Gastrocnemius medialis (tissue), 4 donors: ENCODE measurements at regions not wholly inside any gene's neighbourhood (a gene's known extent, or its start where the extent isn't known, plus 50 kb on each side); places are given as distances from the start of the nearest gene placed in this dataset.

Experiments
- ATAC-seq, 2 donors: fragments of 150-250 bp; one replicate each; pipeline ENCODE4 v1.9.1; 2016
- DNase-seq, 2 donors: peaks; one replicate each; pipeline ENCODE4 v3.0.0-alpha.2; 2019
- H3K27ac ChIP-seq, 4 donors: fragments of 200-600 bp; sonication (generic); 1 replicate in 1 of 4; 2 replicates in 3 of 4; pipeline ENCODE4 v1.5.1; 2016 to 2018; ENCODE audit warnings: mild to moderate bottlenecking in 2 of 4, moderate library complexity in 1 of 4
- H3K27me3 ChIP-seq, 3 donors: fragments of 200-600 bp; sonication (generic) in 2 of 3; 1 replicate in 1 of 3; 2 replicates in 2 of 3; pipeline versions ENCODE4 v1.5.1 to v1.6.0; 2016 to 2019; ENCODE audit warnings: mild to moderate bottlenecking in 1 of 3, moderate library complexity in 1 of 3
- H3K36me3 ChIP-seq, 2 donors: fragments of 200-600 bp; sonication (generic) in 1 of 2; one replicate each; pipeline ENCODE4 v1.5.1; 2017 to 2018
- H3K4me1 ChIP-seq, 2 donors: fragments of 200-600 bp; sonication (generic) in 1 of 2; one replicate each; pipeline ENCODE4 v1.5.1; 2016 to 2017; ENCODE audit warnings: mild to moderate bottlenecking in 2 of 2
- H3K4me3 ChIP-seq, 4 donors: fragments of 200-600 bp; sonication (generic) in 3 of 4; 1 replicate in 1 of 4; 2 replicates in 3 of 4; pipeline ENCODE4 v1.5.1; 2016 to 2019; ENCODE audit warnings: mild to moderate bottlenecking in 2 of 4
- H3K9me3 ChIP-seq, 3 donors: fragments of 200-600 bp; sonication (generic) in 2 of 3; 1 replicate in 1 of 3; 2 replicates in 2 of 3; pipeline ENCODE4 v1.5.1; 2016 to 2019
- POLR2A ChIP-seq, 2 donors: fragments of 450-650 bp; IDR thresholded peaks; one replicate each; pipeline ENCODE4 v1.6.1; 2017; ENCODE audit warnings: antibody characterized with exemption in 2 of 2, mild to moderate bottlenecking in 2 of 2, moderate library complexity in 2 of 2
- in situ Hi-C, 4 donors: fragments of 200-750 bp; cut with MboI; loops; one replicate each; pipeline versions ENCODE4 v1.15.0 to v1.8.0; 2017; ENCODE audit warnings: low sequenced_read_pairs in 4 of 4
- intact Hi-C: fragments of 100-400 bp; cut with DNase I; formaldehyde crosslinking; loops from one replicate; pipeline ENCODE4 v1.15.1; 2023; ENCODE audit warnings: low total_unique reads
- TF ChIP-seq, protein P1 (sequence below), 5 experiments: fragments of 450-650 bp in 3 of 5; fragments of 200-600 bp in 2 of 5; sonication (generic) in 2 of 5; IDR thresholded peaks in 4 of 5; conservative IDR thresholded peaks in 1 of 5; 1 replicate in 4 of 5; 2 replicates in 1 of 5; pipeline ENCODE4 v1.5.1; 2016 to 2019; ENCODE audit warnings: antibody characterized with exemption in 5 of 5, mild to moderate bottlenecking in 3 of 5, moderate library complexity in 3 of 5

DNA sequence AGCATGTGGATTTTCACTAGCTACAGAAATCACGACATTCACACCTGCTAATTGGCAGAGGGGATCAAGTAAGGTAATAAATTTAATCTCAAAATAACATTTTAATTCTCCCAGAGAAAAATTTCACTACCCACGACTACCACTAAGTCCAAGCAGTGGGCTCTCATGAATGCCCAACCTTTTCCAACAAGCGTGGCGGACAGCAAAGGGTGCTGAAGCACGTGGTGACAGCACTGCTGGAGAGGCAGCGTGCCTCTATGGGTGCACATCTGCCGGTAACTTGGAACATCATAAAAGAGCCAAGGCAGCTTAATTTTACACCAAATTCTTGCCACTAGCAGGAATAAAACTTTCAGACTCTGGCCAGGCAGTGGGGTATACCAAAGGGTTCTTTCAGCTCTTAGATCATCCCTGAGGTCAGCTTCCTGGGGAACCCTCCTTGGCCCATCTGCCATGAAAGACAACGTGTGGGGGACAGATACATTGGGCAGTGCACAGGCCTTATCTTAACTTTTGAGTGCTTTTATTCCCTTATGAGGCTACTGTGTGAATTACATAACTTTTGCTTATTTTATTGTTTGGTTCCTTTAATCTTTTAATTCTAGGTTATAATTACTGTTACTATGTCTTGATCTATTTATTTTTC, 206.7 kb upstream of the KCTD7 start:
- in situ Hi-C loops (no loop called here), intact Hi-C loops (no loop called here)
- Histone ChIP-seq H3K4me1 (no peaks in the 10 kb centered on the region), H3K4me3 (no peak overlapping the region), H3K27me3 (no peaks in the 10 kb centered on the region), H3K36me3 (no peaks in the 10 kb centered on the region), H3K27ac (no peak overlapping the region), H3K9me3 (no peaks in the 10 kb centered on the region)
- TF ChIP-seq, protein P1, sequence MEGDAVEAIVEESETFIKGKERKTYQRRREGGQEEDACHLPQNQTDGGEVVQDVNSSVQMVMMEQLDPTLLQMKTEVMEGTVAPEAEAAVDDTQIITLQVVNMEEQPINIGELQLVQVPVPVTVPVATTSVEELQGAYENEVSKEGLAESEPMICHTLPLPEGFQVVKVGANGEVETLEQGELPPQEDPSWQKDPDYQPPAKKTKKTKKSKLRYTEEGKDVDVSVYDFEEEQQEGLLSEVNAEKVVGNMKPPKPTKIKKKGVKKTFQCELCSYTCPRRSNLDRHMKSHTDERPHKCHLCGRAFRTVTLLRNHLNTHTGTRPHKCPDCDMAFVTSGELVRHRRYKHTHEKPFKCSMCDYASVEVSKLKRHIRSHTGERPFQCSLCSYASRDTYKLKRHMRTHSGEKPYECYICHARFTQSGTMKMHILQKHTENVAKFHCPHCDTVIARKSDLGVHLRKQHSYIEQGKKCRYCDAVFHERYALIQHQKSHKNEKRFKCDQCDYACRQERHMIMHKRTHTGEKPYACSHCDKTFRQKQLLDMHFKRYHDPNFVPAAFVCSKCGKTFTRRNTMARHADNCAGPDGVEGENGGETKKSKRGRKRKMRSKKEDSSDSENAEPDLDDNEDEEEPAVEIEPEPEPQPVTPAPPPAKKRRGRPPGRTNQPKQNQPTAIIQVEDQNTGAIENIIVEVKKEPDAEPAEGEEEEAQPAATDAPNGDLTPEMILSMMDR (IDR thresholded peaks at IDR 0.05 in 4 of 5, conservative IDR thresholded peaks at IDR 0.05 in 1 of 5): no peak
- TF ChIP-seq POLR2A (IDR thresholded peaks at IDR 0.05): no peak
- ATAC-seq (no peak), DNase-seq (no peak)

DNA sequence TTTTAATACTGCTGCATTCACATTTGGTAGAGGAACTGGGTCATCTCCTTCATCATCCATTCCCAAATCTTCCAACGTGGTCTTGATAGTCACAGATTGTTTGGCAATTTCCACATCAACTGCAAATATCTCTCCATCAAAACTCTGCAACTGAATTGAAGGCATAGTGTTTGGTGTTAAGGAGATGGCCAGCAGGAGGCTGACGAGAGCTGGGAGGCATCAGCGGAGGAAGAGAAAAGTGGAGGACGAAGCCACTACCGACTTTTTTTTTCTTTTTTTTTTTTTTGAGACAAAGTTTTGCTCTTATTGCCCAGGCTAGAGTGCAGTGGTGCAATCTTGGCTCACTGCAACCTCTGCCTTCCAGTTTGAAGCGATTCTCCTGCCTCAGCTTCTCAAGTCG, 205.0 kb upstream of the KCTD7 start:
- H3K36me3 ChIP-seq: no peaks in the 10 kb centered on the region
- no peaks in the 10 kb centered on the region for H3K9me3 ChIP-seq
- H3K4me3 ChIP-seq: no peak overlapping the region
- in situ Hi-C loops: no loop called here
- no peaks in the 10 kb centered on the region for H3K4me1 ChIP-seq
- TF ChIP-seq POLR2A (IDR thresholded peaks at IDR 0.05): no peak
- TF ChIP-seq, protein P1 (IDR thresholded peaks at IDR 0.05 in 4 of 5, conservative IDR thresholded peaks at IDR 0.05 in 1 of 5): no peak
- ATAC-seq (no peak), DNase-seq (no peak)
- H3K27ac ChIP-seq: no peak overlapping the region
- intact Hi-C loops: no loop called here
- no peaks in the 10 kb centered on the region for H3K27me3 ChIP-seq

DNA sequence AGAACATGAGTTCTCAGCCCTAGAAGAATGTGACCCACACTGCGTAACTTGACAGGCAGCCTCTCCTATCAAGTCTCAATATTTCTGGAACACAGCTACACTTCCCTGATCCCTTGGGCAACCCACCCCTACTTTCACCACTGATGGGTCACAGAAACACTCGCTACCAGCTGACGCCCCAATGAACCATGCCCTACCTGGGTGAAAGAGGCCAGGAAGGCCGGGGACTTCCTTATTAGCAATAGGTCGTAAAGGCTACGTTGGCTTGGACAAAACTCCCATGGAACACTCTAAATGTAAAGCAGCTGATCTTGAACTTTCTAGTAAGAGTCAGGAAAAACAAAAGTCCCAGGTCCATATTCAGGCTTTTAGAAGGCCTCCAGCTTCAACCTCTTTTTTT, 202.3 kb upstream of the KCTD7 start:
- in situ Hi-C loops: no loop called here
- intact Hi-C loops: no loop called here
- Histone ChIP-seq H3K4me1 (no peaks in the 10 kb centered on the region), H3K36me3 (no peaks in the 10 kb centered on the region), H3K9me3 (no peaks in the 10 kb centered on the region), H3K27ac (no peak overlapping the region), H3K4me3 (no peak overlapping the region), H3K27me3 (no peaks in the 10 kb centered on the region)
- ATAC-seq (no peak), DNase-seq (no peak)
- TF ChIP-seq POLR2A (IDR thresholded peaks at IDR 0.05): no peak
- TF ChIP-seq, protein P1 (IDR thresholded peaks at IDR 0.05 in 4 of 5, conservative IDR thresholded peaks at IDR 0.05 in 1 of 5): no peak

DNA sequence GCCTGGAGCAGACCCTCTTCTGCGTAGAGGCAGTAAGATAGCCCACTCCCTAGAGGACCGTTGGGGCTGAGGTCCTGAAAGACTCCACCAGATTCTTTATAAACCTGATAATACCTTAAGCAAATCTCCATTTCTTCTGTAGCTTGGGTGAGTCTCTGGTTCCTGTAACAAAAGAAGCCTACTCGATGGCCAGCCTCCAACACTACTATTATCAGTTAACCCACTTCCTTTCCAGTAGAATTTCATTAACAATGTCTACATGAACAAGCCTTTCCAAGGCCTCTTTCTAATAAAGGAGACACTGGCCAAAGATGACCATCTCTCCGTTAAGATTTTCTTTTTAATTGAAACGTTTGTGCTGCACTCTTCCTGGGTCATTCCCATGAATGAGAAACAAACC, 201.7 kb upstream of the KCTD7 start:
- H3K36me3 ChIP-seq: no peaks in the 10 kb centered on the region
- no peaks in the 10 kb centered on the region for H3K9me3 ChIP-seq
- intact Hi-C loops (no loop called here), in situ Hi-C loops (no loop called here)
- H3K27me3 ChIP-seq: no peaks in the 10 kb centered on the region
- DNase-seq (no peak), ATAC-seq (no peak)
- no peak overlapping the region for H3K4me3 ChIP-seq
- H3K27ac ChIP-seq: no peak overlapping the region
- TF ChIP-seq POLR2A (IDR thresholded peaks at IDR 0.05): no peak
- TF ChIP-seq, protein P1 (IDR thresholded peaks at IDR 0.05 in 4 of 5, conservative IDR thresholded peaks at IDR 0.05 in 1 of 5): no peak
- no peaks in the 10 kb centered on the region for H3K4me1 ChIP-seq

DNA sequence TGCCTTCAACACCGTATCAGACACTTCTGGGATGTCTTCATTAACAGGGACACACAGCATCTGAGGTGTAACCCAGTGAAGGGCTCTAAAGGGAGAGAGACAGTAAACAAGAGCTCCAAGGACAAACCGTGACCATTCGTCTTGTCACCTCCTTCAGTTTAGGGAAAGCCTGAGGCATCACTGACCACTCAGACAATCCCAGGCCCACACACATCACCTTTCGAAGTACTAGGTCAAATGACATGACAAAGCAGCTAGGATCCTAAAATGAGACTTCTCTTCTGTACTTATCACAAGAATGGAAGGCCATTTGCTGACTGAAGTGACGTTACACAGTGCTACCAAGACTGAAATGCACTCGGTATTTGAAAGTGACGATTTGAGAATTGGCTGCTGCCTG, 200.7 kb upstream of the KCTD7 start:
- TF ChIP-seq, protein P1 (IDR thresholded peaks at IDR 0.05 in 4 of 5, conservative IDR thresholded peaks at IDR 0.05 in 1 of 5): no peak
- TF ChIP-seq POLR2A (IDR thresholded peaks at IDR 0.05): no peak
- Histone ChIP-seq H3K27me3 (no peaks in the 10 kb centered on the region), H3K27ac (no peak overlapping the region), H3K4me3 (no peak overlapping the region), H3K36me3 (no peaks in the 10 kb centered on the region), H3K4me1 (no peaks in the 10 kb centered on the region), H3K9me3 (no peaks in the 10 kb centered on the region)
- in situ Hi-C loops (no loop called here), intact Hi-C loops (no loop called here)
- DNase-seq (no peak), ATAC-seq (no peak)
